ENCODE measurements at regions not wholly inside any gene's neighbourhood (a gene's known extent, or its start where the extent isn't known, plus 50 kb on each side); places are given as distances from the start of the nearest gene placed in this dataset.

- H3K27me3 ChIP-seq (ENCODE audit: control insufficient read depth, insufficient read depth, low read length), result no peaks in the 10 kb centered on the region
- no peak for FAIRE-seq
- no peak overlapping the region for H3K4me3 ChIP-seq (ENCODE audit: low read depth, low read length)
- H3K36me3 ChIP-seq (ENCODE audit: control insufficient read depth, insufficient read depth, low read length), result no peaks in the 10 kb centered on the region
- DNase-seq (ENCODE audit: low read depth), result no peak
- no peak for TF ChIP-seq CTCF (IDR thresholded peaks at IDR 0.05; ENCODE audit: insufficient read depth, low read length, severe bottlenecking)
Measured at GRCh38 chr6:147935656-147936055, 407.0 kb upstream of the SASH1 start.

GRCh38 chr6:147936703-147937470 is 405.8 kb upstream of the SASH1 start:
- Histone ChIP-seq H3K4me3 (ENCODE audit: low read depth, low read length) (no peak overlapping the region), H3K36me3 (ENCODE audit: control insufficient read depth, insufficient read depth, low read length) (no peaks in the 10 kb centered on the region), H3K27me3 (ENCODE audit: control insufficient read depth, insufficient read depth, low read length) (no peaks in the 10 kb centered on the region)
- no peak for FAIRE-seq
- TF ChIP-seq CTCF (IDR thresholded peaks at IDR 0.05; ENCODE audit: insufficient read depth, low read length, severe bottlenecking), result no peak
- DNase-seq (ENCODE audit: low read depth), result no peak

GRCh38 chr6:147941143-147941542 is 401.5 kb upstream of the SASH1 start:
- peak; percentile 60 for DNase-seq (ENCODE audit: low read depth)
- Histone ChIP-seq H3K27me3 (ENCODE audit: control insufficient read depth, insufficient read depth, low read length) (no peaks in the 10 kb centered on the region), H3K36me3 (ENCODE audit: control insufficient read depth, insufficient read depth, low read length) (no peaks in the 10 kb centered on the region), H3K4me3 (ENCODE audit: low read depth, low read length) (no peak overlapping the region)
- no peak for TF ChIP-seq CTCF (IDR thresholded peaks at IDR 0.05; ENCODE audit: insufficient read depth, low read length, severe bottlenecking)
- FAIRE-seq, result no peak

GRCh38 chr6:147942363-147942762 is 400.3 kb upstream of the SASH1 start:
- no peak for TF ChIP-seq CTCF (IDR thresholded peaks at IDR 0.05; ENCODE audit: insufficient read depth, low read length, severe bottlenecking)
- FAIRE-seq, result no peak
- no peaks in the 10 kb centered on the region for H3K36me3 ChIP-seq (ENCODE audit: control insufficient read depth, insufficient read depth, low read length)

GRCh38 chr6:147944122-147944521 is 398.5 kb upstream of the SASH1 start:
- DNase-seq (ENCODE audit: low read depth) (no peak), FAIRE-seq (no peak)
- no peak for TF ChIP-seq CTCF (IDR thresholded peaks at IDR 0.05; ENCODE audit: insufficient read depth, low read length, severe bottlenecking)
- H3K36me3 ChIP-seq (ENCODE audit: control insufficient read depth, insufficient read depth, low read length), result no peaks in the 10 kb centered on the region
- no peak overlapping the region for H3K4me3 ChIP-seq (ENCODE audit: low read depth, low read length)
- no peaks in the 10 kb centered on the region for H3K27me3 ChIP-seq (ENCODE audit: control insufficient read depth, insufficient read depth, low read length)

More at GRCh38 chr6:147942363-147942762, 400.3 kb upstream of the SASH1 start:
- no peak for DNase-seq (ENCODE audit: low read depth)
- Histone ChIP-seq H3K4me3 (ENCODE audit: low read depth, low read length) (no peak overlapping the region), H3K27me3 (ENCODE audit: control insufficient read depth, insufficient read depth, low read length) (no peaks in the 10 kb centered on the region)

GRCh38 chr6:147947521-147947920 is 395.1 kb upstream of the SASH1 start:
- Histone ChIP-seq H3K4me3 (ENCODE audit: low read depth, low read length) (no peak overlapping the region), H3K27me3 (ENCODE audit: control insufficient read depth, insufficient read depth, low read length) (no peaks in the 10 kb centered on the region), H3K36me3 (ENCODE audit: control insufficient read depth, insufficient read depth, low read length) (no peaks in the 10 kb centered on the region)
- FAIRE-seq (no peak), DNase-seq (ENCODE audit: low read depth) (peak; percentile 23)
- no peak for TF ChIP-seq CTCF (IDR thresholded peaks at IDR 0.05; ENCODE audit: insufficient read depth, low read length, severe bottlenecking)

All from bronchial epithelial cell (primary cell).